Fibroblast of lung (primary cell): ENCODE measurements at regions not wholly inside any gene's neighbourhood (a gene's known extent, or its start where the extent isn't known, plus 50 kb on each side); places are given as distances from the start of the nearest gene placed in this dataset.

ENCODE experiments used
- CTCF ChIP-seq, 2 donors: IDR thresholded peaks in 1 of 2; conservative IDR thresholded peaks in 1 of 2; 1 replicate in 1 of 2; 2 replicates in 1 of 2; pipeline ENCODE4 v1.5.1; 2011 to 2012; ENCODE audit warnings: low read length in 2 of 2, control low read depth in 1 of 2, inconsistent platforms in 1 of 2, low read depth in 1 of 2, mild to moderate bottlenecking in 1 of 2
- EZH2 ChIP-seq: IDR thresholded peaks from 2 replicates; pipeline ENCODE4 v1.5.1; 2012; ENCODE audit warnings: low read length, control low read depth, mild to moderate bottlenecking; ENCODE audit errors: missing control alignments

DNA sequence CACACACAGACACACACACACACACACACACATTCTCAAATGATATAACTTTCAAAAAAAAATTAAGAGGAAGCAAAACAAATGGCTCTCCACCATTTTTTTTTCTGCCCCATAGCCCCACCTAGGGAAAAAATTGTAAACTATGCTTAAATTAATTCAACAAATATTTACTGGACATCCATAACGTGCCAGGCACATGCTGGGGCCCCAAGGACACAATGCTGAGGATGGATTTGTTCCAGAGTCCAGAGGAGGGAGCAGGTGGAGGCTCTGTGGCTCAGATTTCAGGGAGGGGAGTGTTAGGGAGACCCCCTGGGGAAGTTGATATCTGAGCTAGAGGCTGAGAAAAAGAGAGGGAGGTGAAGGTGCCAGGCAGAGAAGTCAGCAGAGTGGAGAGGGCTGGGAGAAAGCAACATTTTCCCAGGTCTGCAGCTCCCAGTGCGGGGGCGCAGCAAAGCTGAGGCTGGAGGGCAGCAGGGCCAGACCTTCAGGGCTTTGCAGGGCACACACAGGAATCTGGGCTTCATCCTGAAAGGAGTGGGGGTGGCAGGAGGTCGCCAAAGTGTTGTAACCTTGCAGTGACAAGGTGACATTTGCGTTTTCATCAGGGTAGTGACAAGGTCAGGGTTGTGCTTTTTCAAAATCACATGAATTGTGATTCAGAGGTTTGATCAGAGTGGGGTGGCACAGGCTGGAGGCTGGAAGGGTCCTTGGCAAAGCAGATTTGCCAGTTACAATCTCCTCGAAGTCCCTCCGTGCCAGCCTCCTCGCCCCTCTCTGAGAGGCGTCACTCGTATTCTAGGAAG, 261.6 kb downstream of the WDR11 start:
- TF ChIP-seq CTCF (conservative IDR thresholded peaks at IDR 0.05 in 1 of 2, IDR thresholded peaks at IDR 0.05 in 1 of 2; ENCODE audit: low read depth in 1 of 2, low read length in 2 of 2) (no peak), EZH2 (no peak)
